ENCODE measurements at regions not wholly inside any gene's neighbourhood (a gene's known extent, or its start where the extent isn't known, plus 50 kb on each side); places are given as distances from the start of the nearest gene placed in this dataset.

DNA sequence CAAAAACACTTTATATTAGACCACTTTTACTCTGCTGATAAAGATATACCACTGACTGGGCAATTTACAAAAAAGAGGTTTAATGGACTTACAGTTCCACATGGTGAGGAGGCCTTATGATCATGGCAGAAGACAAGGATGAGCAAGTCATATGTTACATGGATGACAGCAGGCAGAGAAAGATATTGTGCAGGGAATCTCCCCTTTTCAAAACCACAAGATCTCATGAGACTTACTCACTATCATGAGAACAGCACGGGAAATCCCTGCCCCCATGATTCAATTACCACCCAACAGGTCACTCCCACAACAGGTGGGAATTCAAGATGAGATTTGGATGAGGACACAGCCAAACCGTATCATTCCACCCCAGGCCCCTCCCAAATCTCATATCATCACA lies 1383.8 kb upstream of the MAP3K7 start:
- Histone ChIP-seq H3K9me2 (replicated peaks; ENCODE audit: low read length) (no peaks in the 10 kb centered on the region), H3K27ac (ENCODE audit: low read length) (no peak overlapping the region), H3F3A (ENCODE audit: low read length, unreplicated experiment) (no peaks in the 10 kb centered on the region), H3K4me3 (ENCODE audit: low read length) (no peak overlapping the region), H3K36me3 (ENCODE audit: low read depth, low read length) (no peaks in the 10 kb centered on the region), H3K4me2 (ENCODE audit: low read length) (no peak overlapping the region), H3K79me2 (ENCODE audit: low read length) (no peaks in the 10 kb centered on the region), H3K4me1 (ENCODE audit: insufficient read depth, low read length) (no peaks in the 10 kb centered on the region), H4K20me1 (ENCODE audit: low read length) (no peaks in the 10 kb centered on the region), H3K9me3 (ENCODE audit: low read length) (no peaks in the 10 kb centered on the region), H3K9ac (ENCODE audit: low read length) (no peak overlapping the region), H3K27me3 (ENCODE audit: low read length) (no peaks in the 10 kb centered on the region), H2AFZ (ENCODE audit: low read length) (no peak overlapping the region)
- DNase-seq (no peak), ATAC-seq (no peak)
- intact Hi-C loops (cut with micrococcal nuclease): no loop called here
- no TSS peak for BruUV-seq (replicated peaks)
- CTCF ChIA-PET: interaction anchor here (0.6 kb wide), 1 partner anchor 324 kb away, joined by 7 read pairs; no protein-coding TSS in a partner anchor
- TF ChIP-seq EZH2phosphoT487 (IDR thresholded peaks at IDR 0.05; ENCODE audit: borderline replicate concordance, low read length): no peak
- no peak for TF ChIP-seq EZH2 (IDR thresholded peaks at IDR 0.05; ENCODE audit: low read length, unreplicated experiment)
- TF ChIP-seq, protein P1, sequence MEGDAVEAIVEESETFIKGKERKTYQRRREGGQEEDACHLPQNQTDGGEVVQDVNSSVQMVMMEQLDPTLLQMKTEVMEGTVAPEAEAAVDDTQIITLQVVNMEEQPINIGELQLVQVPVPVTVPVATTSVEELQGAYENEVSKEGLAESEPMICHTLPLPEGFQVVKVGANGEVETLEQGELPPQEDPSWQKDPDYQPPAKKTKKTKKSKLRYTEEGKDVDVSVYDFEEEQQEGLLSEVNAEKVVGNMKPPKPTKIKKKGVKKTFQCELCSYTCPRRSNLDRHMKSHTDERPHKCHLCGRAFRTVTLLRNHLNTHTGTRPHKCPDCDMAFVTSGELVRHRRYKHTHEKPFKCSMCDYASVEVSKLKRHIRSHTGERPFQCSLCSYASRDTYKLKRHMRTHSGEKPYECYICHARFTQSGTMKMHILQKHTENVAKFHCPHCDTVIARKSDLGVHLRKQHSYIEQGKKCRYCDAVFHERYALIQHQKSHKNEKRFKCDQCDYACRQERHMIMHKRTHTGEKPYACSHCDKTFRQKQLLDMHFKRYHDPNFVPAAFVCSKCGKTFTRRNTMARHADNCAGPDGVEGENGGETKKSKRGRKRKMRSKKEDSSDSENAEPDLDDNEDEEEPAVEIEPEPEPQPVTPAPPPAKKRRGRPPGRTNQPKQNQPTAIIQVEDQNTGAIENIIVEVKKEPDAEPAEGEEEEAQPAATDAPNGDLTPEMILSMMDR (conservative IDR thresholded peaks at IDR 0.05; ENCODE audit: low read depth, low read length): no peak
- POLR2A ChIA-PET (ENCODE audit: unreplicated experiment): no interaction called here

DNA sequence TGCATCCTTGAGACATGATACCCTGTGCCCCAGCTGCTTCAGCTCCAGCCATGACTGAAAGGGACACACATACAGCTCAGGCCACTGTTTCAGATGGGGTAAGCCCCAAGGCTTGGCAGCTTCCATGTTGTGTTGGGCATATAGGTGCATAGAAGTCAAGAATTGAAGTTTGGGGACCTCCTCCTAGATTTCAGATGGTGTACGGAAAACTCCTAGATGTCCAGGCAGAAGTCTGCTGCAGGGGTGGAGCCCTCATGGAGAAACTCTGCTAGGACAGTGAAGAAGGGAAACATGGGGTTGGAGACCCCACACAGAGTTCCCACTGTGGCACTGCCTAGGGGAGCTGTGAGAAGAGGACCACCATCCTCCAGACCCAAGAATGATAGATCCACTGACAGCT lies 1379.0 kb upstream of the MAP3K7 start:
- Histone ChIP-seq H3K27ac (ENCODE audit: low read length) (no peak overlapping the region), H3K79me2 (ENCODE audit: low read length) (no peaks in the 10 kb centered on the region), H2AFZ (ENCODE audit: low read length) (no peak overlapping the region), H3K9me2 (replicated peaks; ENCODE audit: low read length) (no peaks in the 10 kb centered on the region), H3K4me2 (ENCODE audit: low read length) (no peak overlapping the region), H3F3A (ENCODE audit: low read length, unreplicated experiment) (no peaks in the 10 kb centered on the region), H3K4me1 (ENCODE audit: insufficient read depth, low read length) (no peaks in the 10 kb centered on the region), H3K4me3 (ENCODE audit: low read length) (no peak overlapping the region), H3K9ac (ENCODE audit: low read length) (no peak overlapping the region), H3K36me3 (ENCODE audit: low read depth, low read length) (no peaks in the 10 kb centered on the region), H4K20me1 (ENCODE audit: low read length) (no peaks in the 10 kb centered on the region), H3K9me3 (ENCODE audit: low read length) (no peaks in the 10 kb centered on the region), H3K27me3 (ENCODE audit: low read length) (no peaks in the 10 kb centered on the region)
- no TSS peak for BruUV-seq (replicated peaks)
- TF ChIP-seq EZH2 (IDR thresholded peaks at IDR 0.05; ENCODE audit: low read length, unreplicated experiment) (no peak), EZH2phosphoT487 (IDR thresholded peaks at IDR 0.05; ENCODE audit: borderline replicate concordance, low read length) (no peak)
- TF ChIP-seq, protein P1 (conservative IDR thresholded peaks at IDR 0.05; ENCODE audit: low read depth, low read length): no peak
- intact Hi-C loops (cut with micrococcal nuclease): no loop called here
- CTCF ChIA-PET: no interaction called here
- DNase-seq (no peak), ATAC-seq (no peak)
- POLR2A ChIA-PET (ENCODE audit: unreplicated experiment): no interaction called here

DNA sequence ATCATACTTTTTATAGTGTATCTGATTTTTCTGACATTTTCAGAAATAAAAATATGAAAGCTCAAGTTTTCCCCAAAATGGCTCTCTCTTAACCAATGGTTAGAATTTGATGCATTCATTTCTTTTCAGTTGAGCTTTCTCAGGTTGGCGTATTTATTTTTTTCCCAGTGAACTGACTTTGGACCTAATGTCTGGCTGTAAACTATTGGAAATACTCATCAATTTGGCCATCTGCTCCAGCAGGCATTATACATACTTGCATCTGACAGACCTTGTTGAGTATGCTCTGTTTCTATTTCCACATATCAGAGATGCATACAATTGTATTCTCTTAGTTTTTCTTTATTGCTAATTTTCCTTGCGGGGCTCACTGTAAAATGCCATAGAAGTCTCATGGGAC lies 1374.8 kb upstream of the MAP3K7 start:
- Histone ChIP-seq H3K9me3 (ENCODE audit: low read length) (no peaks in the 10 kb centered on the region), H3K9me2 (replicated peaks; ENCODE audit: low read length) (no peaks in the 10 kb centered on the region), H3K27ac (ENCODE audit: low read length) (no peak overlapping the region), H3K79me2 (ENCODE audit: low read length) (no peaks in the 10 kb centered on the region), H3F3A (ENCODE audit: low read length, unreplicated experiment) (no peaks in the 10 kb centered on the region), H3K36me3 (ENCODE audit: low read depth, low read length) (no peaks in the 10 kb centered on the region), H3K4me2 (ENCODE audit: low read length) (no peak overlapping the region), H4K20me1 (ENCODE audit: low read length) (no peaks in the 10 kb centered on the region), H3K4me1 (ENCODE audit: insufficient read depth, low read length) (no peaks in the 10 kb centered on the region), H3K4me3 (ENCODE audit: low read length) (no peak overlapping the region), H3K9ac (ENCODE audit: low read length) (no peak overlapping the region), H3K27me3 (ENCODE audit: low read length) (no peaks in the 10 kb centered on the region), H2AFZ (ENCODE audit: low read length) (no peak overlapping the region)
- no peak for ATAC-seq
- intact Hi-C loops (cut with micrococcal nuclease): no loop called here
- ChIA-PET POLR2A (ENCODE audit: unreplicated experiment) (no interaction called here), CTCF (no interaction called here)
- TF ChIP-seq, protein P1 (conservative IDR thresholded peaks at IDR 0.05; ENCODE audit: low read depth, low read length): no peak
- TF ChIP-seq EZH2phosphoT487 (IDR thresholded peaks at IDR 0.05; ENCODE audit: borderline replicate concordance, low read length) (no peak), EZH2 (IDR thresholded peaks at IDR 0.05; ENCODE audit: low read length, unreplicated experiment) (no peak)
- no peak for DNase-seq
- BruUV-seq (replicated peaks): no TSS peak

Measured in PC-3 (cell line).